Activated T-cell treated with anti-CD3 and anti-CD28 coated beads, Interleukin-2, amount 50 U/mL, for 24 hours (primary cell): ENCODE measurements at regions not wholly inside any gene's neighbourhood (a gene's known extent, or its start where the extent isn't known, plus 50 kb on each side); places are given as distances from the start of the nearest gene placed in this dataset.

Experiments used
- DNase-seq: peaks from one replicate; pipeline ENCODE4 v3.0.0-alpha.2; 2020
- H3K27ac Mint-ChIP-seq: 2 replicates; pipeline ENCODE4 v1.8.0; 2020; ENCODE audit warnings: mild to moderate bottlenecking, mixed read lengths
- H3K27me3 Mint-ChIP-seq: 2 replicates; pipeline ENCODE4 v1.8.0; 2020; ENCODE audit warnings: mixed read lengths
- H3K36me3 Mint-ChIP-seq: 2 replicates; pipeline ENCODE4 v1.8.0; 2020; ENCODE audit warnings: low read depth, mixed read lengths
- H3K4me1 Mint-ChIP-seq: 2 replicates; pipeline ENCODE4 v1.8.0; 2020; ENCODE audit warnings: low read depth, mixed read lengths
- H3K4me3 Mint-ChIP-seq: 2 replicates; pipeline ENCODE4 v1.8.0; 2020; ENCODE audit warnings: mild to moderate bottlenecking, moderate library complexity, mixed read lengths
- H3K9me3 Mint-ChIP-seq: 2 replicates; pipeline ENCODE4 v1.8.0; 2020; ENCODE audit warnings: mixed read lengths

- DNase-seq, result no peak
- peaks cover 23% of the 10 kb centered on the region for H3K9me3 Mint-ChIP-seq
- peaks cover 42% of the 10 kb centered on the region for H3K27me3 Mint-ChIP-seq
These were observed 191.3 kb downstream of the BMP7 start for GRCh38 chr20:57075181-57075580.

GRCh38 chr20:57075603-57076002, 190.8 kb downstream of the BMP7 start:
- H3K27ac Mint-ChIP-seq, result no peak overlapping the region
- H3K9me3 Mint-ChIP-seq, result peaks cover 23% of the 10 kb centered on the region
- no peak overlapping the region for H3K4me3 Mint-ChIP-seq
- DNase-seq, result no peak
- H3K36me3 Mint-ChIP-seq, result no peaks in the 10 kb centered on the region
- peaks cover 2% of the 10 kb centered on the region for H3K4me1 Mint-ChIP-seq
- H3K27me3 Mint-ChIP-seq, result peaks cover 37% of the 10 kb centered on the region

More at GRCh38 chr20:57075181-57075580, 191.3 kb downstream of the BMP7 start:
- H3K36me3 Mint-ChIP-seq, result no peaks in the 10 kb centered on the region
- H3K4me3 Mint-ChIP-seq, result no peak overlapping the region
- H3K4me1 Mint-ChIP-seq, result peaks cover 2% of the 10 kb centered on the region
- no peak overlapping the region for H3K27ac Mint-ChIP-seq

DNA sequence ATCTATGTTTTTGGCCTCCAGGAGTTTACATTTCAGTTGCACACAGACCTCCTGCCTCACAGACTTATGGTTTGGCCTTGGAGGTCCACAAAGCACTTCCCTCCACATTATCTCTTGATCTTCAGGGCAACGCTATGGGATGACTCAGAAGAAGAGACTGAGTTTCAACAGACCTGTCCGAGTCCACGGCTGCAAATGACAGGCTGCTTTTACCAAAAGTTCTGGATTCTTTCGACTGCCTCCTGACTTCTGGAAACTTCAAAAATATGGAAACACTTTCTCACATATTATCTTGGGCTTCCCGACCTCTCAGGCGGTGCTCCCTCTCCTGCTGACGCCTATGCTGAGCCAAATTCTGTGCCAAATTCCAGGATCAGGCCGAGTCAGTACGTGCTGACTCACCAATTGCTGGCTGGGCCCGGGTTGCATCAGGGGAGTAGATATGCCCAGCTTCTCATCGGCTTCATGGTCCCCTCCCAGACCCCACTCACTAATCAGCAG, 190.2 kb downstream of the BMP7 start:
- Mint-ChIP-seq H3K4me3 (no peak overlapping the region), H3K9me3 (peaks cover 23% of the 10 kb centered on the region)
- no peak for DNase-seq

GRCh38 chr20:57076951-57077350, 189.5 kb downstream of the BMP7 start:
- Mint-ChIP-seq H3K9me3 (peaks cover 23% of the 10 kb centered on the region), H3K36me3 (no peaks in the 10 kb centered on the region), H3K27me3 (peaks cover 24% of the 10 kb centered on the region), H3K4me1 (no peaks in the 10 kb centered on the region), H3K4me3 (no peak overlapping the region), H3K27ac (no peak overlapping the region)
- DNase-seq, result no peak

More for the DNA sequence above, 190.2 kb downstream of the BMP7 start:
- H3K4me1 Mint-ChIP-seq, result peaks cover 2% of the 10 kb centered on the region
- H3K27me3 Mint-ChIP-seq, result peaks cover 31% of the 10 kb centered on the region
- H3K36me3 Mint-ChIP-seq, result no peaks in the 10 kb centered on the region
- no peak overlapping the region for H3K27ac Mint-ChIP-seq

DNA sequence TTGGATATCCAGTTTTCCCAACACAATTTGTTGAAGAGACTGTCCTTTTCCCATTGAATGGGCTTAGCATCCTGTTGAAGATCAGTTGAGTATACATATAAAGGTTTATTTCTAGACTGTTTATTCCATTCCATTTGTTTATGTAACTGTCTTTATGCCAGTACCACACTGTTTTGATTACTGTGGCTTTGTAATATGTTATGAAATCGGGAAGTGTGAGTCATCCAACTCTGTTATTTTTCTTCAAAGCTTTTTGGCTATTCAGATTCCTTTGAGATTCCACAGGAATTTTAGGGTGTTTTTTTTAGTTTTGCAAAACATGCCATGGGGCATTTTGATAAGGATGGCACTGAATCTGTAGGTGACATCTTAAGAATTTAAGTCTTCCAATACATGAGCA, 188.3 kb downstream of the BMP7 start:
- Mint-ChIP-seq H3K27me3 (peaks cover 20% of the 10 kb centered on the region), H3K27ac (no peak overlapping the region), H3K9me3 (peaks cover 23% of the 10 kb centered on the region), H3K4me1 (no peaks in the 10 kb centered on the region), H3K36me3 (no peaks in the 10 kb centered on the region), H3K4me3 (no peak overlapping the region)
- no peak for DNase-seq

DNA sequence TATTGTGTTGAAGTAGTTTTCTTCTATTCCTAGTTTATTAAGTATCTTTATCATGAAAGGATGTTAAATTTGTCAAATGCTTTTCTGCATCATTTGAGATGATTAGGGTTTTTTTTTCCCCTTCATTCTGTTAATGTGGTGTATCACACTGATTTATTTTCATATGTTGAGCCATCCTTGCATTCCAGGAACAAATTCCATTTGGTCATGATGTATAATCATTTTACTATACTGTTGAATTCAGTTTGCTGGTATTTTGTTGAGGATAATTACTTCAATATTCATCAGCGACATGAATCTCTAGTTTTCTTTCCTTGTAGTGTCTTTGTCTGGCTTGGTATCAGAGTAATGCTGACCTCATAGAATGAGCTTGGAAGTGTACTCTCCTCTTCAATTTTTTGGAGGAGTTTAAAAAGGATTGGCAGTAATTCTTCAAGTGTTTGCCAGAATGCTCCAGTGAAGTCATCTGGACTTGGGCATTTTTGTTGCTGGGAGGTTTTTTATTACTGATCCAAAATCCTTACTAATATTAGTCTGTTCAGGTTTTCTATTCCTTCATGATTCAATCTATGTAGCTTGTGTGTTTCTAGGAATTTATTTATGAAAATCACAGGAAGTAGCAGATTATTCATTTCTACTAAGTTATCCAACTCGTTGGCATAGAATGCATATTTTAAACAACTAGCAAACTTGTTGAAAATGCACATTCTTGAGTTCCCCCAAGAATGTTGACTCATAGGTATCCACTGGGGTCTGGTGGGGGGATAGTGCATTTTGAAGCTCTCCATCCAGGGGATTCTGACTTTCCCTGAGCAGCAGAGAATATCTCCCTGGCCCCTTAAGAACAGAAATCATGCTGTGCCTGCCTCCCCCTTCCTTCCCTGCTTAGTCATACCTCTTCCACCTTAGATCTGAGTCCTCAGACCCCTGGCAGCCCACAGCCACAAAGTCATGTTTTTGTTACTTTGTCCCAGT, 187.1 kb downstream of the BMP7 start:
- H3K27ac Mint-ChIP-seq, result no peak overlapping the region
- peaks cover 13% of the 10 kb centered on the region for H3K27me3 Mint-ChIP-seq
- DNase-seq, result no peak
- H3K9me3 Mint-ChIP-seq, result peaks cover 23% of the 10 kb centered on the region
- no peaks in the 10 kb centered on the region for H3K4me1 Mint-ChIP-seq
- no peak overlapping the region for H3K4me3 Mint-ChIP-seq
- no peaks in the 10 kb centered on the region for H3K36me3 Mint-ChIP-seq

DNA sequence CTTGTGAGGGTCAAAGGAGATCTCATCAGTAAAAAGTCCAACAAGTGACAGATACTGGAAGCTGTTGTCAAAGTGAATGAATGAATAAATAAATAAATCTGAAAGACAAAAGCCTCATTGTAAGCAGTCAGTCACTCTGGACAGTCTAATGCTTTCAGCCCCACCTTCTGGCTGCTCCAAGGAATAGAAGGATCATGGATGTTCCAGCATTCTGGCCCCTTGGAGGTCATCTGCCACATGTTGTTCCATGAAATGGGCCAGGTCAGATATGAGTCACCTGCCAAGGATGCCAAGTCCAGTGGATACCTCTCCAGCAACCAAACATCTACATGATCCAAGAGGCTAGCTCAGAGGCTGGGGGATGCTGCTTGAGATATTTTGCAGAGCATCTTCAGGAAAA, 185.6 kb downstream of the BMP7 start:
- Mint-ChIP-seq H3K27ac (no peak overlapping the region), H3K4me1 (no peaks in the 10 kb centered on the region), H3K27me3 (peaks cover 6% of the 10 kb centered on the region), H3K4me3 (no peak overlapping the region), H3K9me3 (peaks cover 18% of the 10 kb centered on the region), H3K36me3 (no peaks in the 10 kb centered on the region)
- DNase-seq, result no peak

GRCh38 chr20:57082357-57082945, 184.0 kb downstream of the BMP7 start:
- H3K9me3 Mint-ChIP-seq, result peaks cover 15% of the 10 kb centered on the region
- H3K4me3 Mint-ChIP-seq, result no peak overlapping the region

GRCh38 chr20:57083072-57083471, 183.4 kb downstream of the BMP7 start:
- Mint-ChIP-seq H3K27ac (no peak overlapping the region), H3K9me3 (peaks cover 13% of the 10 kb centered on the region), H3K36me3 (no peaks in the 10 kb centered on the region), H3K4me1 (no peaks in the 10 kb centered on the region), H3K4me3 (no peak overlapping the region), H3K27me3 (peaks cover 23% of the 10 kb centered on the region)
- no peak for DNase-seq

More at GRCh38 chr20:57082357-57082945, 184.0 kb downstream of the BMP7 start:
- peaks cover 19% of the 10 kb centered on the region for H3K27me3 Mint-ChIP-seq
- no peaks in the 10 kb centered on the region for H3K36me3 Mint-ChIP-seq
- H3K27ac Mint-ChIP-seq, result no peak overlapping the region
- H3K4me1 Mint-ChIP-seq, result no peaks in the 10 kb centered on the region
- DNase-seq, result no peak

- H3K4me3 Mint-ChIP-seq, result no peak overlapping the region
- no peaks in the 10 kb centered on the region for H3K9me3 Mint-ChIP-seq
- peaks cover 23% of the 10 kb centered on the region for H3K27me3 Mint-ChIP-seq
- no peaks in the 10 kb centered on the region for H3K36me3 Mint-ChIP-seq
- DNase-seq, result no peak
- no peak overlapping the region for H3K27ac Mint-ChIP-seq
- H3K4me1 Mint-ChIP-seq, result peaks cover 5% of the 10 kb centered on the region
These were observed 180.4 kb downstream of the BMP7 start for GRCh38 chr20:57086066-57086465.

GRCh38 chr20:57087102-57087501, 179.3 kb downstream of the BMP7 start:
- DNase-seq, result no peak
- H3K36me3 Mint-ChIP-seq, result no peaks in the 10 kb centered on the region
- H3K27ac Mint-ChIP-seq, result no peak overlapping the region
- H3K27me3 Mint-ChIP-seq, result peaks cover 24% of the 10 kb centered on the region
- no peak overlapping the region for H3K4me3 Mint-ChIP-seq
- H3K9me3 Mint-ChIP-seq, result peaks cover 2% of the 10 kb centered on the region
- H3K4me1 Mint-ChIP-seq, result peaks cover 13% of the 10 kb centered on the region

DNA sequence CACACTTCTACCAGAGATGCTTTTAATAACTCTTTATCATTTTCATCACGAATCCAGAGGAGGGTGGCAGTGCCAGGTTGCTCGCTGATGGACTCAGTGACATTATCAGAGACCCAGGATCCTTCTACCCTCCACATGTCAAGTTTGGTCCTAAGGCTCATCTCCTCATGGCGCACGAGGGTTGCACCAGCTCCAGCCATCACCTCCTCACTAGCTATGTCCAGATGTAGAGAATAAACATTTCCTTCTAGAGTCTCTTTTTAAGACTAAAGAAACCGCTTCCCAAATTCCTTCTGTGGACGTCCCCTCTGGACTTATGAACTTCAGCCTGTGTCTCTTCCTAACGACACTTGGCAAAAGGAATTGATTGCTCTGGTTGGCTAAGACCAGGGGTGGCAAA, 178.7 kb downstream of the BMP7 start:
- Mint-ChIP-seq H3K4me1 (peaks cover 17% of the 10 kb centered on the region), H3K9me3 (peaks cover 2% of the 10 kb centered on the region), H3K4me3 (no peak overlapping the region), H3K27ac (no peak overlapping the region), H3K27me3 (peaks cover 22% of the 10 kb centered on the region), H3K36me3 (no peaks in the 10 kb centered on the region)
- DNase-seq, result no peak

DNA sequence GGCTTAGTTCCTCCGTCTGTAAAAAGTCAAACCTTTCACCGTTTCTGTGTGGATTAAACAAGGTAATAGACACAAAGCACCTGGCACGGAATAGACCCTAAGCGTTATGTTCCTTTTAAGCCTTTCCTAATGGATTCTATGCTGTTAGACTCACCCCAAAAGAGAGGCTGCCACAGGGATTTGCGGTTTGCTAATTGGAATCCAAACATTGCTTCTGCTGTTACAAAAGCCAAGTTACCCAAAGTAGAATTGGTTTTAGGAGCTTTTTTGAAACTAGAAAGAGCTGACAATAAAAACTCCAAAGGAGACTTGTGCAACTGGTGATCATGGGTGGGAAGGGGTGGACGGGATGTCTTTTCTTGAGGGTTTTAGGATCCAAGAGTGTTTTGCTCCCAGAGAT, 178.0 kb downstream of the BMP7 start:
- no peak overlapping the region for H3K4me3 Mint-ChIP-seq
- H3K4me1 Mint-ChIP-seq, result peaks cover 17% of the 10 kb centered on the region
- H3K27ac Mint-ChIP-seq, result no peak overlapping the region
- peaks cover 23% of the 10 kb centered on the region for H3K27me3 Mint-ChIP-seq
- peaks cover 2% of the 10 kb centered on the region for H3K9me3 Mint-ChIP-seq
- H3K36me3 Mint-ChIP-seq, result no peaks in the 10 kb centered on the region
- no peak for DNase-seq

DNA sequence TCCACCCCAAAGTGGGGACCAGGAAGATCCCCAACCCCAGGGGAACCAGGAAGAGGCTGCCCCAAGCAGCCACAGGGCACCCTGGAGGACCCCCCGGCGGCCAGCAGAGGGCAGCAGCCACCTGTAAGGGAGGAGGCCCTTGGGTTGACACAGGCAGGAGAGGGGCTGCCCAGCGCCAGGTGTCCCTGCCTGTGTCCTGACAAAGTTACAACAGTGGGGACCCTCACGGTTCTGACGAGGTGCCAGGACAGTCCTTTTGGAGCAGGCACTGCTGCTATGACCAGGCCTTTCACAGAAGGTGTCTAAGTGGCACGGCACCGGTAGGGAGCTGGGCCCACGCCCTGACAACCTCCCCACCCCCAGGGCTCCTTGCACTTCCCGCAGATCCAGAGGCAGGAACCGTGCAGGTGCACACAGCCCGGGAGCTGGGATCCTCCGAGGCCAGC, 176.7 kb downstream of the BMP7 start:
- H3K4me3 Mint-ChIP-seq, result no peak overlapping the region
- DNase-seq, result peak; percentile 73
- H3K4me1 Mint-ChIP-seq, result peaks cover 17% of the 10 kb centered on the region
- peaks cover 27% of the 10 kb centered on the region for H3K27me3 Mint-ChIP-seq
- peak overlapping the region; percentile 80 for H3K27ac Mint-ChIP-seq
- peaks cover 2% of the 10 kb centered on the region for H3K9me3 Mint-ChIP-seq
- no peaks in the 10 kb centered on the region for H3K36me3 Mint-ChIP-seq
